ENCODE measurements at regions not wholly inside any gene's neighbourhood (a gene's known extent, or its start where the extent isn't known, plus 50 kb on each side); places are given as distances from the start of the nearest gene placed in this dataset.
A peak's percentile ranks its signal among the peaks of the same experiment; 100 is the strongest.

- H3K27ac ChIP-seq = no peak overlapping the region
- TF ChIP-seq CTCF (IDR thresholded peaks at IDR 0.05) (no peak), ZFX (IDR thresholded peaks at IDR 0.05; ENCODE audit: borderline replicate concordance) (no peak)
Measured at GRCh38 chr18:44090453-44090852, 590.2 kb upstream of the SETBP1 start.

GRCh38 chr18:44093253-44093652 lies 587.4 kb upstream of the SETBP1 start:
- no peak overlapping the region for H3K27ac ChIP-seq
- TF ChIP-seq ZFX (IDR thresholded peaks at IDR 0.05; ENCODE audit: borderline replicate concordance) (no peak), CTCF (IDR thresholded peaks at IDR 0.05) (no peak)

- no peak overlapping the region for H3K27ac ChIP-seq
- no peak for TF ChIP-seq CTCF (IDR thresholded peaks at IDR 0.05)
- TF ChIP-seq ZFX (IDR thresholded peaks at IDR 0.05; ENCODE audit: borderline replicate concordance) = no peak
Measured at GRCh38 chr18:44096016-44096415, 584.7 kb upstream of the SETBP1 start.

GRCh38 chr18:44098551-44099098 lies 582.1 kb upstream of the SETBP1 start:
- TF ChIP-seq ZFX (IDR thresholded peaks at IDR 0.05; ENCODE audit: borderline replicate concordance) = no peak
- peak; percentile 84 for TF ChIP-seq CTCF (IDR thresholded peaks at IDR 0.05)
- no peak overlapping the region for H3K27ac ChIP-seq

GRCh38 chr18:44107187-44107586 lies 573.5 kb upstream of the SETBP1 start:
- no peak overlapping the region for H3K27ac ChIP-seq
- no peak for TF ChIP-seq CTCF (IDR thresholded peaks at IDR 0.05)

GRCh38 chr18:44111337-44111736 lies 569.4 kb upstream of the SETBP1 start:
- H3K27ac ChIP-seq = no peak overlapping the region
- TF ChIP-seq CTCF (IDR thresholded peaks at IDR 0.05) (no peak), ZFX (IDR thresholded peaks at IDR 0.05; ENCODE audit: borderline replicate concordance) (no peak)

- H3K27ac ChIP-seq = no peak overlapping the region
- no peak for TF ChIP-seq CTCF (IDR thresholded peaks at IDR 0.05)
Measured at GRCh38 chr18:44117821-44118220, 562.9 kb upstream of the SETBP1 start.
